Umbilical cord (tissue), 1 donor: ENCODE measurements at regions not wholly inside any gene's neighbourhood (a gene's known extent, or its start where the extent isn't known, plus 50 kb on each side); places are given as distances from the start of the nearest gene placed in this dataset.

Source experiments
- DNase-seq: peaks from one replicate; pipeline ENCODE4 v3.0.0-alpha.2; 2015; ENCODE audit warnings: low spot score

GRCh38 chr10:113441686-113442270 is 111.1 kb upstream of the HABP2 start:
- DNase-seq: no peak

GRCh38 chr10:113442336-113442735 is 110.5 kb upstream of the HABP2 start:
- no peak for DNase-seq

- DNase-seq: no peak
Observed at GRCh38 chr10:113443141-113443925, 109.5 kb upstream of the HABP2 start.

- no peak for DNase-seq
Observed at GRCh38 chr10:113444766-113445365, 108.0 kb upstream of the HABP2 start.

GRCh38 chr10:113445736-113446135 is 107.1 kb upstream of the HABP2 start:
- DNase-seq: no peak

- DNase-seq: no peak
Observed at GRCh38 chr10:113446739-113447138, 106.1 kb upstream of the HABP2 start.

- no peak for DNase-seq
Observed at GRCh38 chr10:113447278-113447677, 105.6 kb upstream of the HABP2 start.

- no peak for DNase-seq
Observed at GRCh38 chr10:113449006-113449695, 103.7 kb upstream of the HABP2 start.

GRCh38 chr10:113450046-113450804 is 102.6 kb upstream of the HABP2 start:
- no peak for DNase-seq

GRCh38 chr10:113450906-113451305 is 101.9 kb upstream of the HABP2 start:
- no peak for DNase-seq

- no peak for DNase-seq
Observed at GRCh38 chr10:113452146-113452845, 100.6 kb upstream of the HABP2 start.

GRCh38 chr10:113453351-113453750 is 99.5 kb upstream of the HABP2 start:
- DNase-seq: no peak

- DNase-seq: peak; percentile 27
Observed at GRCh38 chr10:113454341-113455061, 98.4 kb upstream of the HABP2 start.

GRCh38 chr10:113455947-113456346 is 96.9 kb upstream of the HABP2 start:
- no peak for DNase-seq

GRCh38 chr10:113456741-113457140 is 96.1 kb upstream of the HABP2 start:
- DNase-seq: no peak

- DNase-seq: no peak
Observed at GRCh38 chr10:113457408-113457807, 95.4 kb upstream of the HABP2 start.

- no peak for DNase-seq
Observed at GRCh38 chr10:113458451-113458850, 94.4 kb upstream of the HABP2 start.

GRCh38 chr10:113458944-113459343 is 93.9 kb upstream of the HABP2 start:
- DNase-seq: no peak

- no peak for DNase-seq
Observed at GRCh38 chr10:113459626-113460280, 93.1 kb upstream of the HABP2 start.

GRCh38 chr10:113463083-113463482 is 89.8 kb upstream of the HABP2 start:
- DNase-seq: no peak
